GM19035 (cell line): ENCODE measurements at regions not wholly inside any gene's neighbourhood (a gene's known extent, or its start where the extent isn't known, plus 50 kb on each side); places are given as distances from the start of the nearest gene placed in this dataset.

ENCODE experiments used
- ATAC-seq: cut with Tn5 transposase; IDR thresholded peaks from one replicate; pipeline ENCODE4 v1.9.1; 2021; ENCODE audit not compliant: unreplicated experiment

DNA sequence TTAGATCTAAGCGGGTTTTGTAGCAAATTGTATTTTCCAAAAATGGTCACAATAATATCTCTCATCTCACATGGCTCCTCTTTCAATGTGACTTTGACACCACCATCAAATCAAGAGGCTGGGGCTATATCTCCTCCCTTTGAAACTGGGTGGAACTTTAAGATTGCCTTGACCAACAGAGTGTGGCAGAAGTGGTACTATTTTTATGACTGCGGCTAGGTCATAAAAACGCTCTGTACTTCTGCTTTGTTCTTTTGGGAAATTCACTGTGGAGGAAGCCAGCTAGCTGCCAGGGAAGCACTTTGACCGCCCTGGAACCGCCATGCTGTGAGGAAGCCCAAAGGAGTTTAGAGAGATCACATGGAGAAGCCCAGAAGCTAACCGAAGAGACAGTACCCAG is 50.7 kb upstream of the ACOT11 start:
- no peak for ATAC-seq

DNA sequence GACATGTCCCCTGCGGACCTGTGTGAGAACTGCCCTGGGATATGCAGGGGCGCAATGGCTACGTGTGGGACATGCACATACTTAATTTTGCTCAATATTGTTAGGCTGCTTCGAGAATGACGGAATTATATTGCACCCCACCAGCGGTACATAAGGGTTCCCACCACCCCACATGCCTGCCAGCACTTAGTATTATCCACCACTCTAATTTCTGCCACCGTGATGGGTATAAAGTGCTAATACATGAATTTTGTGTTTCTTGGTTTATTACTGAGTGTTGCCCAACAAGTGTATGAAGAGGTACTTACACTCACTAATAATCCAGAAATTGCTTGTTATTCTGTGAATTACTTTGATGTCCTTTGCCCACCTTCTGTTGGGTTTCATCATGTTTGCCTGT is 52.1 kb upstream of the ACOT11 start:
- ATAC-seq, result no peak

DNA sequence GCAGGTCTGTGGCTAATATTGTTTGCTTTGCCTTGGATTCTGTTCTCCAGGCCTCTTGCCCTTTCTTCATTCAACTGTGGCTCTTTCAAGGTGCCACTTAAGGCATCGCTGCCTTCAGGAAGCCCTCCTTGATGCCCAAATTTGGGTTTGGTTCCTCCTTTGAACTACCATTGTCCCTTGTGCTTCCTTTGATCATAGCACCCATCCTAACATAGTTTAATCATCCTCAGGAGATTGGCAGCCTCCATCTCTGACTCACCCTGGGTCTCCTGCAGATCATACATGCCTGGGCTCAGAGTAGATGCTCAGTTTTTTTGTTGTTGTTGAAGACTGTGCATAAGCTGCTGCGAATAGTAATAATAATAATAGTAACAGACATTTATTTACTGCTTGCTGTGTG is 54.4 kb upstream of the ACOT11 start:
- no peak for ATAC-seq

DNA sequence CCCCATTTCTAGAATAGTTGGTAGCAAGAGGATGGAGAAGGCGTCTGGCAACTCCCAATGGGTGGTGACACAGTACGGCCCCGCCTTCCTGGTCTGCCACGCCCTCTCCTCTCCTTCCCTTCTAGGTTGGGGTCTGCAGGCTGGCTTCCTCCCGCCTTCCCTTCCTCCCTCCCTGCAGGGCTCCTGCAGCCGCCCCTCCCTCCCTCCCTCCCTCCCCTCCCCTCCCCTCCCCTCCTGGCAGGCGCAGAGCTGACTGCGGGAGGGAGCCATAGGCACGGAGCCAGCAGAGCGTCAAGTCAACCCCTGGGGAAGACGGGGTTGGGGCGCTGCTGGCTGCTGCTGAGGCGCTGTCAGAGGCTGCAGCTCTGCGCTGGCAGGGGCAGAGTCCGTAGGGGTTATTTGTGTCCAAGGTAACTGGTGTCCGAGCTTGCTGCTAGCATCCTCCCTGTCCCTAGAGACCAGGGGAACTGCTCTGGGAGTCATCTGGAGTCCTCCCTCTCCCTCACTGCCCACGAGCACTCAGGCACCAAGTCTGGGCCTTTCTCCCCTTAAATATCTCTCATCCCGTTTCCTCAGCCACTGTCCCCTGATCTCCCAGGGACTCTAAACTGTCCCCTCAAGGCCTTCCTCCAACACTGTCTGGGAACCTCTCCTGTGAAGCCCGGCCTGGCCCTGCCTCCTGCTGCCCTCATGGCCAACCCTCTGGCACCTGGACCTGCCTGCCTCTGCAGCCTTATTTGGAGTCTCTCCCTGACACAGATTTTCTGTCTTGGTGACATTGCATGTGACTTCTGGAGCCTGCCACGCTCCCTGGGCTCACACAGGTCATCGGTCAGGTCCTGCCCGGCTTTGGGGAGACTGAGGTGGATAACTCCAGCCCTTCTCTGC is 57.4 kb upstream of the ACOT11 start:
- ATAC-seq, result no peak

DNA sequence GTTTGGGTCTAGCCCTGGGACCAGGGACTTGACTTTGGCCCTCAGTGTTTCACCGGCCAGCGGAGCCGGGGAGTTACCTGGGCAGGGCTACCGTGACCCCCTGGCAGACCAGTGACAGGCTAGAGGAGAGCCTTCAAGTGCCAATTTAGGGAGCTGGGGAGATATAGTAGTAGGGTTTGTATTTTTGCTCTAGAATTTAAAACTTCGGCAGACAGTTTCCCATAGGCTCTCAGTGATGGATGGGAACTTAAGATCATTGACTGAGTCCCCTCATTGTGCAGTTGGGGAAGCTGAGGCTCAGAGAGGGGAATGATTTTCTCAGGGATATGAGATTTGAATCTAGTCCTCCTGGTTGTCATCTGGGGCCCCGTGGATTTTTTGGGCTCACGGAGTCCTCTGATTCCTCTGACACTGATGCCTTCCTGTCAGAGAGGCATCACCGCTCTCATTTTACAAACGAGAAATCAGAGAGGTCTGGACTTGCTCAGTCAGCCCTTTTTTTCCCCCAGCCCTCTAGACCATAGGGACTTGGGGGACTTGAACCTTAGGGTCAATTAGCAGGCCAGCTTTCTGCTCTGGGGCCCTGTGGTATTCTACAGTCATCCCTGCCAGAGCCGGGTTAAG is 58.3 kb upstream of the ACOT11 start:
- ATAC-seq, result peak; percentile 9

DNA sequence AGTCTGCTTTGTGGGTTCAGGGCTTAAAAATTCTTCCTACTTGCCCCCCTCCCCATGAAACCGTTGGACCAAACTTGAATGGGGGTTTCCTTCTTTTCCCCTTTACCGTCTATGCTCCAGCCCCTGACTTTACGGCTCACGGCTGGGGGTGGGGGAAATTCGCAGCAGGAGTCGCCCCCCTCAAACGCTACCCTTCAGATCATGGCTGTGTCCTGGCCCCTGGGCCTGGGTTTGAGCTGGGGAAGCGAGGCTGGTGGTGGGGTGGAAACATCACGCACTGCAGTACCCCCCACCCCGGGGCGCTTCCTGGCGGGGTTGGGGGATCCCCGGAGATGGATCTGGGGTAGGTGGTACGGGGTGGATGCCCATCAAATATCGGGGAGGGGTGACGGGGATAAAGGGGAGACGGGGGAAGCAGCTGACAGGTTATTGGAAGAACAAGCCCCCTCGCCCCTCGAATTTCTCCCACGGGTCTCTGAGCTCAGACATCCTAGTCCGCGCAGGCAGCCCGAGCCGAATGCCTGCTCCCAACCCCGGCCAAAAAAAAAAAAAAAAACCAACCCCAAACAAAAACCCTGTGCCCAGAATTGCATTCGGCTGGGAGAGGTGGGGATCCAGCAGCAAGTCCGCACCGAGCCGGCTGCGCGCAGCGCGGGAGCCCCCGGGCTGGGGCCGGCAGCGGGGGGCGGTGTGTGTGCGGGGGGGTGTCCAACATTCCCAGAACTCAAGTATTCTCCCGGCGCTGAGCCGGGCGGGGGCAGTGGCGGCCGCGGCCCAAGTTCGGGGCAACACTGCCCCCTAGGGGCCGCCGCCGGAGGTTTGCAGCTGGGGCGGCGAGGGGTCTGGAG is 59.0 kb upstream of the ACOT11 start:
- peak; percentile 61 for ATAC-seq

DNA sequence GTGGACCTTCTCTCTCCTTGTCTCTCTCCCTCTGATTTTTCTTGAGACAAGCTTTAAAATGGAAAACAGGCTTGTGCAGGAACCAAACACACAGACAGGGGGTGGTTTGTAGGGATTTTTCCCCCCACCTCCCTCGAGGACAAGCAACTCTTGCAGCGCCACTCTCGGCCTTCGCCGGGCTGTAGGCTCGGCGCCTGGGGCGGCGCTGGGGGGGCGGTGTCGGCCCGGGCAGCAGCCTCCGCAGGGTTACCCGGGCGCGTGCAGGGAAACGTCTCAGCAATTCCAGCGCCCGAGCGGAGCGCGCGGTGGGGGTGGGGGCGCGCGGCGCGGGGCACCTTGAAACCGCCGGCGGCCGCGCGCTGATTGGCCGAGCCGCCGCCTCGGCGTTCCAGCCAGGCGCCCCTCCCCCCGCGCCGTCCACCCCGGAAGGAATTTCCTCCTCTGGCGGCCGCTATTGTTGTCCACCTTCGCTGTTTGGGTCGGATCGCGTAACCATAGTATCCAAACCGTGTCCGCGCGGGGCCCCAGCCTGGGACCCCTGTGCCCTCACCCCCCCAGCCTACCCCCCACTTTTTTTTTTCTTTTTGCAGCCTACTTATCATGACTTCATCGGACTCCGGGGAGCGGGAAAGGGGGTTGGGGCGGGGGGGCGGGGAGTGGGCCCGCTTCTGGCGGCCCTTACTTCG is 59.8 kb upstream of the ACOT11 start:
- ATAC-seq, result no peak

DNA sequence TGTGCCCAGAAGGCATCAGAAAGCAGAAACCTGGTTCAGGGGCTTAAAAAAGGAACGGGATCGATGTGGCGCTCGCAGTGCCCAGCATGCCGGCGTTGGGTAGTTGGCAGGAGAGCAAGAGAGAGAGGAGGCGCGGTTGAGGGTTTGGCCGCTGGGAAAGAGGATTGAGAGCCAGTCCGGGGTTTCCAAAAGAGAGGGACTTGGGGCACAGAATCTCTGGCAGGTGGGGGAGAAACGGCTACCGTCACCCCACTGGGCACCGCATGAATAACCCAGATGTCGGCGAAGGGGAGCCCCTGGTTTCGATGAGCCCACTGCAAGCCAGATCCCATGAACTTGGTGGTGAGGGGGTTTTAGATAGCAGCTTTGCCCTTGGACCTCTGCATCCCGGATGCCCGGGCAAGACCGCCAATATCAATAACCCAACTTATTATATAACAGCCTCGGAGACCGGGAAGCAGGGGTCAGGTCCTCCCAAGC is 60.4 kb upstream of the ACOT11 start:
- ATAC-seq, result no peak

DNA sequence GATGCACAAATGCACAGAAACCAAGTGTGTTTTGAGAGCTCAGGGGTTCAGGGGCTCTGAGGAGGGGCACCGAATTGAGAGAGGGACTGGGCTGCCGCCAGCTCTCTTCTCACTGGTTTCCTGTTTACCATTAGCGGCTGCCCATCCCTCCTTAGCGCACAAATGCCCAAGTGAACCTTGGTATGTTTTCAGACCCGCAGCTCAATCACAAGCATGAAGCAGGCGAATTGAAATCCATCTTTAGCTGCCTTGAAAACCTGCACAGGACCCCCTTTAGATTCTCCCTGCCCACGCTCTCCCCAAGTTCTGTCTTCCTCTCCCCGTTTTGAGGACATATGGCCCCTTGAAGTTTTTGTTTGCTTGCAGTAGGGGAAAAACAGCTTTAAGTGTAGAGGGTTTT is 61.1 kb upstream of the ACOT11 start:
- no peak for ATAC-seq

DNA sequence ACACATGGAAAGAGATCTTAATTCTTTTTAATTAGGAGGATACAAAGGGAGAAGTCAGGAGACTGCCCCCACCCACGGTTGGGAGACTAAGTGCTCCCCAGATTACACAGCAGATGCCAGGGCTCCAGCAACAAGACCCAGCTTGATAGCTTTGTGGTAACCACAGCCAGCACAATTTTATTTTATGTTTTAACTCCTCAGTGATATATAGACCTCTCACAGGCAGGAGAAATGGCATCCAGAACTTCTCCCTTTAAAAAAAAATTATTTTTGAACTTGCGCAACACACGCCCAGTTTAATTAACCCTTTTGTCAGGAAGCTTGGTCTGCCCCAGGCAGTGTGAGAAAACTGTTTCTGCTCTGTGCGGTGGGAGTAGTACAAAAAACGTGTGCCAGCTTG is 62.6 kb upstream of the ACOT11 start:
- ATAC-seq, result no peak

DNA sequence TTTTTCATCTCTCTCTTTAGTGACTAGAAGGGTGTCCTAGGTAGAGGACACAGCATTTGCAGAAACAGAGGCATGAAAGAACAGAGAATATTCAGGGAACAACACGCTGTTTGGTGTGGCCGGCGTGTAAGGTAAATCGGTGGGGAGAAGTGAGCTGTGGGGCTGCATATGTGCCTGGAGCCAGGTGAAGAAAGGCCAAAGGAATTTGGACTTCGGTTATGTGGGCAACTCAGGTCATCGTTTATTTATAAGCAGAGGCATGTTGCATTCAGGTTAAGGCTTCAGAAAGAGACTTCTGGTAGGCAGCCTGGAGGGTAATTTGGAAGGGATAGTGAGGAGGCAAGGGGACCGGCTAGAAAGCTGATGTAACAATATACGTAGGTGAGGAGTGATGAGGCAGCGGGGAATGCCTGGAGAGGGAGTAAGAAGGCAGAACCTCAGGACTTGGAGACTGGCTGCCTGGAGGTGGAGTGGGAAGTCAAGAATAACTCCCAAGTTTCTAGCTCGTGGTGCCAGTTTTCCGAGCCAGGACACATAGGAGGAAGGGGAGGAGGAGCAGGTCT is 64.1 kb upstream of the ACOT11 start:
- no peak for ATAC-seq

DNA sequence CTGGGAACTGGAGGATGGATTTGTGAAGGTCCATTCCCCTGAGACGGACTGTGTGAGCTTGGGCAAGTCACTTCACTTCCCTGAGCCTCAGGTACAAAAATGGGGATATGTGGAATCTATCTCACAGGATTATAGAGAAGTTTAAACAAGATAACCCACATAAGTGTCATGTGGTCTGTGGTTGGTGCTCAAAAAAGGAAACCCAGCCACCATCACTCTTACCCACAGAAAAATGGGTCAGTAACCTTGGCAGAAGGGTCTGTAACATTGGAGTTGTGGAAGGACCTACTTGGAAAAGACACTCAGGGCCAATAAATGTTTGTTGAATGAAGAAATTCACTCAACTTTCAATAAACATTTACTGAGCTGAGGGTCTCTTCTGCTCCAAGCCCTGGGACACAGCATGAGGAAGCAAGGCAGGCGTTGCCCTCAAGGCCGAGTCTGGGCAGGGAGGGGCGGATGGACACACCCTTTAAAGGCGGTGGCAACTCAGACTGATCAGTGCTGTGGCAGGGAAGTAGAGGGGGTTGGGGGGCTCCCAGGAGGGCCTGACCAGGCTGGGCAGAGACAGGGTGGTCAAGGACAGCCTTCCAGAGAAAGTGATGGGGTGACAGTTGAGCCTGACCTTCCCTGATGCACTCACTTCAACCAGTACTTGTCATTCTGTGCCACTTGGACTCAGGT is 66.7 kb upstream of the ACOT11 start:
- no peak for ATAC-seq

DNA sequence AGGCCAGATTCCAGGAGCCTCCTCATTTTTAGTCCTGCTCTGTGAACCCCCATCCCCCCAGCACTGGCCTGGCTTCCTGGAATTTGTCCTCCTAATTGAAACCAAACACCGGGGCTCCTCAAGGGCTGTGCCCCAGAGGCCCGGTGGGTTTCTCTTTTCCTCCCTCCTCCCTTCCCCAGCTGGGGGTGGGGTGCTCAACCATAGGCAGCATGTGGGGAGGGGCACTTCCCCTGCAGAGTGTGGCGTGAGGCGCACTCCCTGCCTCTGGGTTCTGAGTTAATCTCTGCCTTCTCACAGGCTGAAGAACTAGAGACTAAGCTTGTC is 67.5 kb upstream of the ACOT11 start:
- no peak for ATAC-seq

DNA sequence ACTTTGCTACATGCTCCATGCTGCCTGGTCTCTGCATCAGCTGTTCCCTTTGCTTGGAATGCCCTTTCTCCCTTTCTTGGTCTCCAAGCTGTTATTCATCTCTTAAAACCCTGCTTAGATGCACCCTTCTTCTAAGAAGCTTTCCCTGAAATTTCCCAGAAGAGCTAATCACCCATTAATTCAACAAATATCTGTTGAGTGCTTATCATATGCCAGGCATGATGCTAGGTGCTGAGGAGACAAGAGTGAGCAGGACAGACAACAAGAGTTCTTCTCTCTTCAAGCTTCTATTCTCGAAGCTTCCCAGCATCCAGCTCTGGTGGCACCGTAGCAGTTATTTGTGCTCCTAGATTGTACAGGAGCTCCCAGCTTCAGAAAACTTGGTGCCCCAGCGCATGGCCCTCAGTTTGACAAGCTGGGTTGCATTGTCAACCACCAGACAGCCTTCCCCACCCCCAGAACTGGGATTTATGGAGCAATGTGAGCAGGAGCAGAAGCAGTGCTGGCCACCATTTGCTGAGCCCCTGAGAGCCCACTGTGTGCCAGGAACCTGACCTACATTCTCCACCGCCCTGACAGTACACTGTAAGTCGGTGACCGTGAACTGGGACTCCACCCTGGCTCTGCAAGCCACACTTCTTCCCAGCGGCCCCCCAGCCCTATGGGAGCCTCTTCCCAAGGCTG is 68.0 kb upstream of the ACOT11 start:
- no peak for ATAC-seq

DNA sequence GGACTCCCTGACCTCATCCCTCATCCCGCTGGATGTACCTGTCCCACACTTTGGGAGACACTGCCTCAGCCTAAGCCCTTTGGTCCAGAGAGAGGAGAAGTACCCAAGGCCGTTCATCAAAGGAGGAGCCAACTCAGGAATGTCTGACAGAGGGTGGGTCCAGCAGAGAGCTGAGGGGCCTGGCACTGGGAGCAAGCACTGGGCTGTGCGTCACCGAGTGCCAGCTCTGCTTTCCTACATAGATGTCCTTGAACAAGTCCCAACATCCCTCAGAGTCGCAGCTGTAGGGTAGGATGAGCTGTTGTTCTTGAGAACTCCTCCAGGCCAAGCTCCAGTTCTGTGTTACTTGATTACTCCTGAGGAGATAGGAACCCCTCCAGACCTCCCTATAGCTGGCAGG is 68.8 kb upstream of the ACOT11 start:
- ATAC-seq, result no peak

DNA sequence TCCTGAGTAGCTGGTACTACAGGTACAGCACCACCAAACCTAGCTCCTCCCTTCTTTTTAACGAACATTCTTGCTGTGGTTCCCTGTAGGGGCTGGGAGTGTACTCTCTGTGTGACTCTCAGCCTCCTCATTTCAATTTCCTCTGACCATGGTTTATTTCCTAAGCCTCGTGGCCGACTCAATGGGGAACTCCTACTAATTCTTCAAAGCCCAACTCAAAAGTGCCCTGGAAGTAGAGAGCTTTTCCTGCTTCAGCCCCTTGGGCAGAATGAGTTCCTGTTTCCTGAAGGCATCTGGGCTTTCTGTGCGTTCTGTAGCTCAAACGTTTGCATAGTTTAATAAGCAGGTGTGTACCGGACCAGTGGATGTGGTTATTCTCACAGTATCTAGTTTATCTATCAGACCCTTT is 70.9 kb upstream of the ACOT11 start:
- ATAC-seq, result no peak

DNA sequence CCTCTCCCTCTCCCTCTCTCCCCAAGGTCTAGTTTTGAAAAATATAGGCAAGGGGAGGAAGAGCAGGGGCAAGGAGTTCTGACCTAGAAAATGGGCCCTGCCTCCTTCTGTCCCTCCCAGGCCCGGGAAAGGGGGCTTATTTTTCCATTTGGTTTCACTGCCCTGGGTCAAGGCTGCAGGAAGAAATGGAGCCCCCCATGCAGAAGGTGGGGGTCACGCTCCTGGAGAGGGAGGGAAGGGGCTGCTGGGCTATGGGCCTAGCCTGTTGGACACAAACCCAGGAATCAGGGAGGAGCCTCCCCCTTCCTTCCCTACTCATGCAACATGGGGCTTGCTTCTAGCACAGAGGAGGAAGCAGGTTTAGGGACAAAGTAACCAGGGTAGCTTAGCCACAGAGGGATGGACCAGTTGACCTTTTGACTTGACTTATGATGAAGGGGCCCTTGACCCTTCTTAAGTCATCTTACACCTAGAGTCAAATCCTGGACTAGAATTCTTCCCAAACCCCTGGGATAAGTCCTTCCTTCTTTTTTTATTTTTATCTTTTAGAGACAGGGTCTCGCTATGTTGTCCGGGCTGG is 70.4 kb upstream of the SSBP3 start:
- ATAC-seq, result no peak

DNA sequence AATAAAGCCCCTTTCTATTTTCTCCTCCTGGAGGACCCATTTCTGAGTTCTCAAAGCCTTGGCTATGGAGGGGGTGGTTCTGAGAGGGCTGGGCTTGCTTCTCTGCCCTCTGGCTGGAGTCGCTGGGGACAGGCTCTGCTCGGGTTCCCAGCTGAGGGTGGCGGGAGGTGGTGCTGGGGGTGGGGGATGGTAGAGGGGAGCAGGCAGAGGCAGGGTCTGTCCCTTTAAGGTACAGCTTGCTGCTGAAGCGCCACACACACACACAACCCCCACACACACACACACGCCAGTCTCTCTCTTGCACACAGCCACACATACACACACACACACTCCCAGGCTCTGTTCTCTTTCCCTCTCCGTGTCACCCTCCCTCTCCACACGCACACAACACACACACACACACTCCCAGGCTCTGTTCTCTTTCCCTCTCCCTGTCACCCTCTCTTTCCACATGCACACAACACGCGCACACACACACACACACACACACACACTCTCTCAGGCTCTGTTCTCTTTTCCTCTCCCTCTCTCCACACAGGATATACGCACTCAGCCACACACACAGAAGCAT is 69.8 kb upstream of the SSBP3 start:
- no peak for ATAC-seq

DNA sequence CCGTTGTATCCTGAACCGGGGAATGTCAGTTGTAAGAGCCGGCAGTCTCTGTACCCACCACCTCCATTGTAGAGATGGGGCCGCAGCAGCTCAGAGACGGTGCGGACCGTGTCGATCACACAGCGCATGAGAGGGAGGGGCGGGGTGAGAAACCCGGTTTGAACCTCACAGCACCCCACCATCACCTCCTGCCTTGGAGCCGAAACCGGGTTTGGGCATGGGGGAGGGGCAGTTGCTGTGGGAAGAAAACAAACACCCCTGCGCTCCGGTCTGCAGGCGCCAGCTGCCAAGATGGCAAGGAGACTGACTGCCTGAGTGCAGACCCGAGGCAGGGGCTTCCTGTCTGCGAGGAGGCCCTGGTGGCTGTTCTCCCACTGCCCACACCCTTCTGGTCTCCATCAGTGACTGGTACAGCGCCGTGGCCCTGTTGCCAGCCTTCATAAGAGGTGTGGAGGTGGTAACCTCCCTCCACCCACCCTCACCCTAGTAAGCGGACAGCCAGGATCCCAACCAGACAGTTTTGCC is 69.2 kb upstream of the SSBP3 start:
- ATAC-seq, result no peak
